K562 (cell line): ENCODE measurements at regions not wholly inside any gene's neighbourhood (a gene's known extent, or its start where the extent isn't known, plus 50 kb on each side); places are given as distances from the start of the nearest gene placed in this dataset.

Experiments
- ATAC-seq: fragments of 200-7000 bp; cut with Tn5 transposase; 3 replicates; pipeline ENCODE4 v1.9.1; 2020; ENCODE audit warnings: moderate library complexity
- BruUV-seq: library from RNA; stranded (reverse); fragments of 400-500 nt; replicated peaks from 2 replicates; lab custom pipeline; 2021; lab: Mats Ljungman, UMichigan
- CTCF ChIA-PET: fragments of 300-600 bp; formaldehyde crosslinking; extraction: SDS; loops from one replicate; lab custom pipeline; 2021; ENCODE audit warnings: low intra/inter-chr PET ratio; lab: Yijun Ruan, JAX
- POLR2A ChIA-PET: fragments of 300-600, 350-650 bp; sonication (Branson Sonifier 250); formaldehyde crosslinking; extraction: SDS; loops from one replicate; lab custom pipeline; 2021; ENCODE audit warnings: antibody characterized with exemption, inconsistent platforms; lab: Yijun Ruan, JAX
- DNase-seq, 4 experiments: peaks; one replicate each; pipeline versions ENCODE4 v3.0.0 to v3.0.0-alpha.2; 2011 to 2018; ENCODE audit warnings: low spot score in 3 of 4, mixed read lengths in 3 of 4; ENCODE audit errors: extremely low read depth in 1 of 4
- FAIRE-seq: peaks from 2 replicates; lab custom pipeline; 2011; peaks lifted over from hg19 to GRCh38; lab: Jason Lieb, UNC
- H2AFZ ChIP-seq: 2 replicates; pipeline ENCODE4 v1.6.0; 2011; ENCODE audit warnings: low read depth, low read length, control low read depth, inconsistent platforms
- H3K27ac ChIP-seq: fragments of 200-600 bp; 3 replicates; pipeline ENCODE4 v1.8.0; 2011; ENCODE audit warnings: low read depth, mild to moderate bottlenecking, control low read depth, inconsistent platforms, low read length, moderate library complexity, mixed read lengths; ENCODE audit errors: extremely low read depth
- H3K27me3 ChIP-seq, 2 experiments: fragments of 300-600 bp in 1 of 2; 2 replicates in 1 of 2; 3 replicates in 1 of 2; pipeline versions ENCODE4 v1.6.0 to v1.8.0; 2011; ENCODE audit warnings: inconsistent platforms in 2 of 2, low read length in 2 of 2, mild to moderate bottlenecking in 1 of 2, mixed read lengths in 1 of 2, moderate library complexity in 1 of 2; ENCODE audit not compliant: control insufficient read depth in 2 of 2, insufficient read depth in 2 of 2
- H3K36me3 ChIP-seq: fragments of 300-600 bp; 3 replicates; pipeline ENCODE4 v1.8.0; 2011; ENCODE audit warnings: mild to moderate bottlenecking, low read length, inconsistent platforms; ENCODE audit not compliant: control insufficient read depth, insufficient read depth
- H3K4me1 ChIP-seq, 2 experiments: fragments of 200-600 bp in 1 of 2; replicated peaks in 1 of 2; 2 replicates in 1 of 2; 3 replicates in 1 of 2; pipeline versions ENCODE4 v1.5.1 to v1.8.0; 2011; ENCODE audit warnings: inconsistent platforms in 2 of 2, low read length in 2 of 2, mild to moderate bottlenecking in 1 of 2, mixed read lengths in 1 of 2, moderate library complexity in 1 of 2; ENCODE audit not compliant: control insufficient read depth in 2 of 2, insufficient read depth in 2 of 2
- H3K4me2 ChIP-seq: 2 replicates; pipeline ENCODE4 v1.6.1; 2011; ENCODE audit warnings: low read length, control low read depth, inconsistent platforms, mixed read lengths; ENCODE audit not compliant: insufficient read depth
- H3K4me3 ChIP-seq: fragments of 200-600 bp; sonication (generic), shearing (Covaris generic); 2 replicates; pipeline ENCODE4 v1.5.1; 2016; ENCODE audit warnings: control low read depth, inconsistent platforms
- H3K79me2 ChIP-seq: fragments of 200-600 bp; 3 replicates; pipeline ENCODE4 v1.8.0; 2011; ENCODE audit warnings: low read length, inconsistent platforms; ENCODE audit not compliant: control insufficient read depth, insufficient read depth
- H3K9ac ChIP-seq, 2 experiments: 2 replicates each; pipeline versions ENCODE4 v1.6.0 to v1.6.1; 2011; ENCODE audit warnings: low read depth in 2 of 2, low read length in 2 of 2, control low read depth in 1 of 2, inconsistent platforms in 1 of 2, mild to moderate bottlenecking in 1 of 2, mixed read lengths in 1 of 2; ENCODE audit not compliant: insufficient read depth in 1 of 2
- H3K9me1 ChIP-seq: one replicate; pipeline ENCODE4 v1.6.0; 2011; ENCODE audit warnings: inconsistent platforms, mild to moderate bottlenecking, low read length, moderate library complexity; ENCODE audit not compliant: control insufficient read depth, insufficient read depth
- H3K9me3 ChIP-seq: replicated peaks from 2 replicates; pipeline ENCODE4 v1.5.1; 2011; ENCODE audit warnings: low read depth, low read length, inconsistent platforms; ENCODE audit not compliant: control insufficient read depth, insufficient read depth
- H4K20me1 ChIP-seq: replicated peaks from 2 replicates; pipeline ENCODE4 v1.6.1; 2011; ENCODE audit warnings: low read length, inconsistent platforms, mixed read lengths; ENCODE audit not compliant: control insufficient read depth, insufficient read depth
- CREBBP ChIP-seq: IDR thresholded peaks from one replicate; pipeline ENCODE4 v1.6.1; 2012; ENCODE audit warnings: low read depth, mild to moderate bottlenecking, control low read depth, inconsistent platforms, low read length
- ETS1 ChIP-seq: conservative IDR thresholded peaks from 2 replicates; pipeline ENCODE4 v1.6.1; 2011; ENCODE audit warnings: low read depth, mild to moderate bottlenecking, low read length; ENCODE audit not compliant: control insufficient read depth
- KAT7 ChIP-seq: sonication (generic); formaldehyde crosslinking; IDR thresholded peaks from 2 replicates; pipeline ENCODE4 v1.8.0; 2022; ENCODE audit warnings: missing genetic modification reagents, mild to moderate bottlenecking, borderline replicate concordance
- MGA ChIP-seq: fragments of 450-650 bp; IDR thresholded peaks from 2 replicates; pipeline ENCODE4 v1.6.1; 2016; ENCODE audit warnings: mild to moderate bottlenecking, moderate library complexity
- ZBTB12 ChIP-seq: fragments of 250-450 bp; sonication (Bioruptor Pico); IDR thresholded peaks from 2 replicates; pipeline ENCODE4 v1.4.0; 2020
- ZNF589 ChIP-seq: fragments of 200-800 bp; sonication (Bioruptor generic); IDR thresholded peaks from 2 replicates; pipeline ENCODE4 v1.6.1; 2016; ENCODE audit warnings: low read depth, missing genetic modification characterization, missing compliant biosample characterization
- WGBS: fragments of 100-300 bp; shearing (Covaris generic); methylation state at CpG from one replicate; pipeline ENCODE4 v1.1.6; 2016; ENCODE audit warnings: low coverage, mixed read lengths; ENCODE audit not compliant: insufficient coverage; ENCODE audit errors: missing lambda C conversion rate; 5-methylcytosine and 5-hydroxymethylcytosine counted together
- in situ Hi-C: fragments of 300-500 bp; cut with MboI; formaldehyde crosslinking; loops from 4 replicates; pipeline ENCODE4 v1.15.0; 2018; ENCODE audit warnings: inconsistent platforms, mixed read lengths
- intact Hi-C: fragments of 100-400 bp; cut with micrococcal nuclease; formaldehyde crosslinking; loops from 2 replicates; pipeline ENCODE4 v1.14.2; 2022

- BruUV-seq: no TSS peak
- in situ Hi-C loops: no loop called here
- Histone ChIP-seq H3K36me3 (no peaks in the 10 kb centered on the region), H3K9ac (no peak overlapping the region), H4K20me1 (no peaks in the 10 kb centered on the region), H3K27me3 (peaks cover 14 to 58% of the 10 kb centered on the region in 2 experiments), H3K79me2 (no peaks in the 10 kb centered on the region), H3K4me3 (no peak overlapping the region), H3K4me1 (peaks cover 0 to 4% of the 10 kb centered on the region in 2 experiments; a peak in 2 of 5 replicates), H2AFZ (no peak overlapping the region), H3K27ac (no peak overlapping the region), H3K9me3 (no peaks in the 10 kb centered on the region), H3K4me2 (no peak overlapping the region), H3K9me1 (no peaks in the 10 kb centered on the region)
- no peak for FAIRE-seq
- ChIA-PET POLR2A (interaction anchor here (0.6 kb wide), 1 partner anchor 28 kb away, joined by 3 read pairs; no protein-coding TSS in a partner anchor), CTCF (no interaction called here)
- 0% methylated on average over 11 of the region's 11 CpGs for WGBS
- no peak for ATAC-seq
- no peak for DNase-seq
- intact Hi-C loops: no loop called here
- TF ChIP-seq CREBBP: no peak
- no peak for TF ChIP-seq KAT7 (CRISPR knock-in tag)
- no peak for TF ChIP-seq ZNF589 (CRISPR knock-in tag)
- TF ChIP-seq MGA: no peak
- no peak for TF ChIP-seq ZBTB12 (CRISPR knock-in tag)
- no peak for TF ChIP-seq ETS1
Observed at GRCh38 chr1:22369294-22370189, 82.1 kb upstream of the ZBTB40 start.
